ENCODE measurements at regions not wholly inside any gene's neighbourhood (a gene's known extent, or its start where the extent isn't known, plus 50 kb on each side); places are given as distances from the start of the nearest gene placed in this dataset.

GRCh38 chr2:136377423-136378382 lies 259.8 kb upstream of the CXCR4 start:
- Histone ChIP-seq H3K36me3 (ENCODE audit: control insufficient read depth in 2 of 2, insufficient read depth in 2 of 2, low read length in 2 of 2) (no peaks in the 10 kb centered on the region), H3K4me1 (ENCODE audit: control insufficient read depth, insufficient read depth, low read length) (no peaks in the 10 kb centered on the region), H3K27me3 (ENCODE audit: control insufficient read depth in 1 of 2, insufficient read depth in 2 of 2, low read length in 2 of 2) (no peaks in the 10 kb centered on the region), H3K4me3 (ENCODE audit: low read length in 2 of 2) (no peak overlapping the region), H3K27ac (ENCODE audit: low read length) (no peak overlapping the region), H3K9me3 (ENCODE audit: control insufficient read depth in 2 of 2, low read length in 2 of 2) (no peaks in the 10 kb centered on the region), H3K9ac (ENCODE audit: low read length in 2 of 2) (no peak overlapping the region)

DNA sequence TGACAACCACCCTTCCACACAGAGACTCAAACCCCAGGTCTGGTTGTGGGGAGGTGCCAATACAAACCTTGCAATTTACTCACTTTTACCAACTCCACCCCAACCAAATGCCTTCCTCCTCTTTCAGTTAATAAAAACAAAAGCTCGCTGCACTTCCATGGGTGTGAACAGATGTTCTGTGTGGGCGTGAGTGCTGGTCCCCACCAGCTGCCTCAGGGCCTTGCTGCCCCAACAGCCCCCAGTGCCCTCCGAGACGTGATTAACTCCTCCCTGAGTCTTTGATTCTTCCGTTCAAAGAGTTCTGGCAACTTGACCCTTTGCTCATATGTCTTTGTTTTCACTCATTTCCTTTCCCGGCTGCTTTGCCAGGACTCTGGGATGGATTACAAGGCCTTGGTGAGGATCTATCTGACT lies 258.9 kb upstream of the CXCR4 start:
- Histone ChIP-seq H3K9me3 (ENCODE audit: control insufficient read depth in 2 of 2, low read length in 2 of 2) (no peaks in the 10 kb centered on the region), H3K9ac (ENCODE audit: low read length in 2 of 2) (no peak overlapping the region), H3K27ac (ENCODE audit: low read length) (no peak overlapping the region), H3K36me3 (ENCODE audit: control insufficient read depth in 2 of 2, insufficient read depth in 2 of 2, low read length in 2 of 2) (no peaks in the 10 kb centered on the region), H3K4me1 (ENCODE audit: control insufficient read depth, insufficient read depth, low read length) (no peaks in the 10 kb centered on the region), H3K27me3 (ENCODE audit: control insufficient read depth in 1 of 2, insufficient read depth in 2 of 2, low read length in 2 of 2) (no peaks in the 10 kb centered on the region), H3K4me3 (ENCODE audit: low read length in 2 of 2) (no peak overlapping the region)

DNA sequence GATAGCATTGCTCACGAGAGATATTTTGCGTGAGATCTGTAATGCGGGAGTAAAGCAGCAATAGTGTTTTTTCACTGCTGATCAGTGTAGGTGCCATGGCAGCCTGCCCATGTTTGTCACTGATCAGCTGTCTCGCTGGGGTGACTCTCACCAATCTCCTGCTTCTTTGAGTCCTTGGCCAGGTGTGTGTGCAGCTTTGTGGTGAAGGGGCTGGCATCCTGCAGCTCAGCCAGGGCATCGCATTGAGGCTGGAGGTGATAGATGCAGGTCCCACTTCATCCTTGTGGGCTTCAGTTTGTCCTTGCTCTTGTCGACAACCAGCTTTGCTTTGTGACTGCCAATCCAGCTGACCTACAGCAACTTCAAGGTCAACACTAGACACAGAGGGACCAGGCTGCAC lies 258.3 kb upstream of the CXCR4 start:
- H3K36me3 ChIP-seq (ENCODE audit: control insufficient read depth in 2 of 2, insufficient read depth in 2 of 2, low read length in 2 of 2): no peaks in the 10 kb centered on the region
- H3K27me3 ChIP-seq (ENCODE audit: control insufficient read depth in 1 of 2, insufficient read depth in 2 of 2, low read length in 2 of 2): no peaks in the 10 kb centered on the region
- no peak overlapping the region for H3K4me3 ChIP-seq (ENCODE audit: low read length in 2 of 2)
- H3K4me1 ChIP-seq (ENCODE audit: control insufficient read depth, insufficient read depth, low read length): no peaks in the 10 kb centered on the region
- H3K9me3 ChIP-seq (ENCODE audit: control insufficient read depth in 2 of 2, low read length in 2 of 2): no peaks in the 10 kb centered on the region
- H3K27ac ChIP-seq (ENCODE audit: low read length): no peak overlapping the region
- no peak overlapping the region for H3K9ac ChIP-seq (ENCODE audit: low read length in 2 of 2)

DNA sequence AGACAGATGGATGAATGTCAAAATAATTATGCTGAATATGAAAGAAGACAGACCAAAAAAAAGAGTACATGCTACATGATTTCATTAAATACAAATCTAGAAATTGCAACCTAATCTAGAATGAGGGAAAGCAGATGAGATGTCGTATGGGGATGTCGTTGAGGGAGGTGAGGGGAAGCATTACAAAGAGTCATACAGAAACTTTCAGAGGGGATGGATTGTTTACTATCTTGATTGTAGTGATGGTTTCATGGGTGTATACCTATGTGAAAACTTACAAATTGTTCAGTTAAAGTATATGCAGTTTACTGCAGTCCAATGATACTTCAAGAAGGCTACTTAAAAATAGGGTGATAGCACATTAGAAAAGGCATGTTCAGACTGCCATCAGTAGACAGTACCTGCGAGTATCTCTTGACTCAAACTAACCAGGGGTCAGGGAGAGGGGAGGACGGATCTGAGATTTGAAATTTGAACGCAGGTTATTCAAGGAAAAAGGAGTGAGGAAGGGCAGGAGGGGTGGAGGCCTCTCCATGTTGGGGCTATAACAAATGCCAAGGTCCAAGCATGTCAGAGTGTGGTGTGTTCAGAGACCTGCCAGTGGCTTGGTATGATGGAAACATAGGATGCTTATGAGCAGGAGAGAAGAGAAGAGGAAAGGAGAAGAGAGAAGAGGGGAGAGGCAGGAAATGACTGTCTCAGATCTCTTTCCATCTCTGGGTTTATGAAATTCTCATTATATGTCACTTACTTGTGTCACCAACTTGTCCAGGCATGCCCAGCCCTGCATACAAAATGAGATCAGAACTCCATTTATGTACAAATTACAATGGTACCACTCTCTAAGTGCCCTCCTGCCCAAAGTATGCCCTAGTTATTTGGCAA lies 257.3 kb upstream of the CXCR4 start:
- Histone ChIP-seq H3K36me3 (ENCODE audit: control insufficient read depth in 2 of 2, insufficient read depth in 2 of 2, low read length in 2 of 2) (no peaks in the 10 kb centered on the region), H3K27ac (ENCODE audit: low read length) (no peak overlapping the region), H3K4me1 (ENCODE audit: control insufficient read depth, insufficient read depth, low read length) (no peaks in the 10 kb centered on the region), H3K27me3 (ENCODE audit: control insufficient read depth in 1 of 2, insufficient read depth in 2 of 2, low read length in 2 of 2) (no peaks in the 10 kb centered on the region), H3K9ac (ENCODE audit: low read length in 2 of 2) (no peak overlapping the region), H3K9me3 (ENCODE audit: control insufficient read depth in 2 of 2, low read length in 2 of 2) (no peaks in the 10 kb centered on the region), H3K4me3 (ENCODE audit: low read length in 2 of 2) (no peak overlapping the region)

- Histone ChIP-seq H3K4me1 (ENCODE audit: control insufficient read depth, insufficient read depth, low read length) (no peaks in the 10 kb centered on the region), H3K9me3 (ENCODE audit: control insufficient read depth in 2 of 2, low read length in 2 of 2) (no peaks in the 10 kb centered on the region), H3K4me3 (ENCODE audit: low read length in 2 of 2) (no peak overlapping the region), H3K27me3 (ENCODE audit: control insufficient read depth in 1 of 2, insufficient read depth in 2 of 2, low read length in 2 of 2) (no peaks in the 10 kb centered on the region), H3K9ac (ENCODE audit: low read length in 2 of 2) (no peak overlapping the region), H3K36me3 (ENCODE audit: control insufficient read depth in 2 of 2, insufficient read depth in 2 of 2, low read length in 2 of 2) (no peaks in the 10 kb centered on the region), H3K27ac (ENCODE audit: low read length) (no peak overlapping the region)
Observed at GRCh38 chr2:136373841-136374240, 255.9 kb upstream of the CXCR4 start.

DNA sequence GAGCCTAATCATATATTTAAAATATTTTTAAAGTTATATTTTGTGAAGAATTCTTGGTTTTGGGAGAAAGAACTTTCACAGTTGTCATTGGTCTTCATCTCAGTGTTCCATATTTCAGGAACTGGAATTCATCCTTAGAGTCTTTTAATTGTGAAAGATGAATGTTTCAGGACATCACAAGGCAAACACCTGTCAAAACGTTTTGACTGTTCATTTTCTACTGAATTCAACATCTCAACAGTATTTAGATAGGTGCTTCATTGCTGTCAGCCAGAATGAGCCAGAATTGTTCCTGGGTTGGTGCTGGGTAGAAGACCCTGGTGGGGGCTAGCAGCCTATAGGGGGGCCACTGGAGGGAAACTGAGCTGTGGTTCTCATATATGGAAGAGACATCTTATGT lies 255.1 kb upstream of the CXCR4 start:
- H3K27me3 ChIP-seq (ENCODE audit: control insufficient read depth in 1 of 2, insufficient read depth in 2 of 2, low read length in 2 of 2): no peaks in the 10 kb centered on the region
- no peak overlapping the region for H3K27ac ChIP-seq (ENCODE audit: low read length)
- H3K9me3 ChIP-seq (ENCODE audit: control insufficient read depth in 2 of 2, low read length in 2 of 2): no peaks in the 10 kb centered on the region
- H3K4me3 ChIP-seq (ENCODE audit: low read length in 2 of 2): no peak overlapping the region
- no peaks in the 10 kb centered on the region for H3K36me3 ChIP-seq (ENCODE audit: control insufficient read depth in 2 of 2, insufficient read depth in 2 of 2, low read length in 2 of 2)
- H3K4me1 ChIP-seq (ENCODE audit: control insufficient read depth, insufficient read depth, low read length): no peaks in the 10 kb centered on the region
- no peak overlapping the region for H3K9ac ChIP-seq (ENCODE audit: low read length in 2 of 2)

- no peaks in the 10 kb centered on the region for H3K4me1 ChIP-seq (ENCODE audit: control insufficient read depth, insufficient read depth, low read length)
Observed at GRCh38 chr2:136363900-136364299, 246.0 kb upstream of the CXCR4 start.

DNA sequence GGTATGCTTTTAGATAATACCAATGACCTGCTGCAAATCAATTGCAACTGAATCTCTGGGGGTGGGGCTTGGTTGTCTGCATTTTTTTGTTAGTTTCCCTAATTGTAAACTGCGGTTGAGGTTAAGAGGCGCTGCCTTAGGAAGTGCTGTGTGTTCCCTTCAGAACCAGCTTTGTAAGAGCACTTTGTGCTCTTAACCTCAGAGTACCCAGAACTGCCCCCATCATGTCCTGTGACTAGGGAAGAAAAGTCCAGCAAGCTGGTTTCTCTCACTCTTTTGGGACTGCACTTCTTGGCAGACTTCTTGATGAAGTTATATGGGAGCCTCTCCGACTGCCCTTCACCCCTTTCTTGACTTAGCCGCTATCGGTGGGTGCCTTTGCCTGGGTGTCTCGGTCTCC lies 245.5 kb upstream of the CXCR4 start:
- H3K27me3 ChIP-seq (ENCODE audit: control insufficient read depth in 1 of 2, insufficient read depth in 2 of 2, low read length in 2 of 2): peaks cover 0 to 4% of the 10 kb centered on the region in 2 donors
- H3K4me1 ChIP-seq (ENCODE audit: control insufficient read depth, insufficient read depth, low read length): no peaks in the 10 kb centered on the region
- no peak overlapping the region for H3K27ac ChIP-seq (ENCODE audit: low read length)
- H3K9ac ChIP-seq (ENCODE audit: low read length in 2 of 2): no peak overlapping the region
- H3K36me3 ChIP-seq (ENCODE audit: control insufficient read depth in 2 of 2, insufficient read depth in 2 of 2, low read length in 2 of 2): no peaks in the 10 kb centered on the region
- H3K9me3 ChIP-seq (ENCODE audit: control insufficient read depth in 2 of 2, low read length in 2 of 2): no peaks in the 10 kb centered on the region
- no peak overlapping the region for H3K4me3 ChIP-seq (ENCODE audit: low read length in 2 of 2)

More at GRCh38 chr2:136363900-136364299, 246.0 kb upstream of the CXCR4 start:
- no peaks in the 10 kb centered on the region for H3K9me3 ChIP-seq (ENCODE audit: control insufficient read depth in 2 of 2, low read length in 2 of 2)
- no peak overlapping the region for H3K9ac ChIP-seq (ENCODE audit: low read length in 2 of 2)
- no peak overlapping the region for H3K27ac ChIP-seq (ENCODE audit: low read length)
- H3K4me3 ChIP-seq (ENCODE audit: low read length in 2 of 2): no peak overlapping the region
- peaks cover 0 to 4% of the 10 kb centered on the region in 2 donors for H3K27me3 ChIP-seq (ENCODE audit: control insufficient read depth in 1 of 2, insufficient read depth in 2 of 2, low read length in 2 of 2)
- no peaks in the 10 kb centered on the region for H3K36me3 ChIP-seq (ENCODE audit: control insufficient read depth in 2 of 2, insufficient read depth in 2 of 2, low read length in 2 of 2)

DNA sequence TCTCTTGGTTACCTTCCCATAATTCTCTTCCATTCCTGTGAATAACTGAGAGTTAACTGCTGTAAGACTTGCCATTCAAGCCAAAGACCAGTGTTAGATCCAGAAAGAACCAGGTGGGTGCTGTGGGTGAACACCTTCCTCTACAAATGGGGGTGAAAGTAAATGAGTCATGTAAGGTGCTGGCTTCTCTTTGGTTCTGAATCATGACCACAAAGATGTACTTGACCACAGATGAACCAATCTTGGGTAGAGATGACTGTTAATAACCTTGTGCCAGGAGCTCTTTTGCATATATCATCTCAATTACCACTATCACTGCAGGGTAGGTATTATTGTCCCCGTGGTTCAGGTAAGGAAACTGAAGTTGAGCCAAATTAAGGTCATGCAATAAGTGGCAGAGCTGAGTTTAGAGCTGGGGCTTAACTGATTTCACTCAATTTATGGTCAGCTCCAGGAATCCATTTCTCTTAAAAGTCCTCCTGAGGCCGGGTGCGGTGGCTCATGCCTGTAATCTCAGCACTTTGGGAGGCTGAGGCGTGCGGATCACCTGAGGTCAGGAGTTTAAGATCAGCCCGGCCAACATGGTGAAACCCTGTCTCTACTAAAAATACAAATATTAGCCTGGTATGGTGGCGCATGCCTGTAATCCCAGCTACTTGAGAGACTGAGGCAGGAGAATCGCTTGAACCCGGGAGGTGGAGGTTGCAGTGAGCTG lies 244.9 kb upstream of the CXCR4 start:
- no peaks in the 10 kb centered on the region for H3K9me3 ChIP-seq (ENCODE audit: control insufficient read depth in 2 of 2, low read length in 2 of 2)
- H3K9ac ChIP-seq (ENCODE audit: low read length in 2 of 2): no peak overlapping the region
- H3K4me1 ChIP-seq (ENCODE audit: control insufficient read depth, insufficient read depth, low read length): no peaks in the 10 kb centered on the region
- H3K36me3 ChIP-seq (ENCODE audit: control insufficient read depth in 2 of 2, insufficient read depth in 2 of 2, low read length in 2 of 2): no peaks in the 10 kb centered on the region
- H3K27me3 ChIP-seq (ENCODE audit: control insufficient read depth in 1 of 2, insufficient read depth in 2 of 2, low read length in 2 of 2): peaks cover 0 to 4% of the 10 kb centered on the region in 2 donors
- no peak overlapping the region for H3K27ac ChIP-seq (ENCODE audit: low read length)
- no peak overlapping the region for H3K4me3 ChIP-seq (ENCODE audit: low read length in 2 of 2)

GRCh38 chr2:136361521-136361920 lies 243.6 kb upstream of the CXCR4 start:
- peaks cover 0 to 4% of the 10 kb centered on the region in 2 donors for H3K27me3 ChIP-seq (ENCODE audit: control insufficient read depth in 1 of 2, insufficient read depth in 2 of 2, low read length in 2 of 2)
- peaks cover 2% of the 10 kb centered on the region for H3K4me1 ChIP-seq (ENCODE audit: control insufficient read depth, insufficient read depth, low read length)
- no peak overlapping the region for H3K27ac ChIP-seq (ENCODE audit: low read length)
- H3K9me3 ChIP-seq (ENCODE audit: control insufficient read depth in 2 of 2, low read length in 2 of 2): no peaks in the 10 kb centered on the region
- H3K9ac ChIP-seq (ENCODE audit: low read length in 2 of 2): no peak overlapping the region
- H3K36me3 ChIP-seq (ENCODE audit: control insufficient read depth in 2 of 2, insufficient read depth in 2 of 2, low read length in 2 of 2): no peaks in the 10 kb centered on the region
- H3K4me3 ChIP-seq (ENCODE audit: low read length in 2 of 2): no peak overlapping the region

Measured in stomach smooth muscle (tissue), 2 donors.